HK-2 (cell line): ENCODE measurements at regions not wholly inside any gene's neighbourhood (a gene's known extent, or its start where the extent isn't known, plus 50 kb on each side); places are given as distances from the start of the nearest gene placed in this dataset.

Source experiments
- DNase-seq: peaks from one replicate; pipeline ENCODE4 v3.0.0-alpha.2; 2018; ENCODE audit not compliant: unreplicated experiment

DNA sequence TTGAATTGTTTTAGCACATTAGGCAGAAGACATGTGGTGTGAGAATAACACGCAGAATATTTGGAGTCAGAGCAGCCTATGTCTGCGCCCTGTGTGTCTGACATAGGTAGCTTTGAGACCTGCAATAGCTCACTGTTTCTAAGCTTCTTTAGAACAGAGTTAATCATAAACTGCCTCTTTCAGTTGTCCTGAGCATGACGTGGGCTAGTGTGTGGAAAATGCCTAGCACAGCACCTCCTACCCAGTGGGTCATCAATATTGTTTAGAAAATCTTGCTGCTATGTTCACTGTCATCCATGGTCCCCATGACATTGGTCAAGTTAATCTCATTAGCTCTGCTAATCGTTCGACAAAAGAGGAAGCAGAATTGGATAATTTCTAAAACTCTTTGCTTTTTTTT is 357.4 kb upstream of the SGCD start:
- no peak for DNase-seq

DNA sequence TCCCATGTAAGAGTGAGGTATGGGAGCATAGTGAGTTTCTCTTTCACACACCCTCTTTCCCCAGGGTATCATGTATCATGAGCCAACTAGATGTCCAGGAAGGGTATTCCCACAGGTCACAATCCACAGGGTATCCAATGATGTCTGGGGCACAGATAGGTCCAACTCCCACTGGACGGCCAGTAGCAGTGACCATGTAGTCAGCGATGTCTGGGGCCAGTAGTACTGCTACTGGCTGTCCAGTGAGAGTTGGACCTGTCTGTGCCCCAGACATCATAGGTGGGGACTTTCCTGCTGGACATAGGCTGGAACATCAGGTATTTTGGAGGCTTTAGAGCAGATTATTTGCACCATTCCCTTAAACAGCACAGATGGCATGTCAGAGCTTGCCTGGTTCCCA is 352.6 kb upstream of the SGCD start:
- no peak for DNase-seq

DNA sequence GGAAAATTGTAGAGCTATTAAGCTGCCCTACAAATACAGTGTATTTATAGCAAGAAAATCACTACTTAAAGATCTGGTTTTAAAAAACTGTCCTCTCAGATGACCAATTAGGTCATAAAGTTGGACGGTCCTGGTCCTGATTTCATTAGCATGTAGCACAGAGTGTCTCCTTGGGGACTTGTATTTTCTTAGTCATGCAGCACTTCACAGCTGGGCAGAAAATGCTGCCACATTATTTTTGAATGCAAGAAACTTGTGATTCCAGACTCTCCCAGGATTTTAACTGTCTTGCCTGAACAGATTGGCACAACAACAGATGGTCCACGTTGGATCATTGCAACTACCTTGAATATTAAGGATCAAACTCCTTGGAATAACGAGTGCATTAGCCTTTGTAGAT is 348.1 kb upstream of the SGCD start:
- DNase-seq, result no peak

DNA sequence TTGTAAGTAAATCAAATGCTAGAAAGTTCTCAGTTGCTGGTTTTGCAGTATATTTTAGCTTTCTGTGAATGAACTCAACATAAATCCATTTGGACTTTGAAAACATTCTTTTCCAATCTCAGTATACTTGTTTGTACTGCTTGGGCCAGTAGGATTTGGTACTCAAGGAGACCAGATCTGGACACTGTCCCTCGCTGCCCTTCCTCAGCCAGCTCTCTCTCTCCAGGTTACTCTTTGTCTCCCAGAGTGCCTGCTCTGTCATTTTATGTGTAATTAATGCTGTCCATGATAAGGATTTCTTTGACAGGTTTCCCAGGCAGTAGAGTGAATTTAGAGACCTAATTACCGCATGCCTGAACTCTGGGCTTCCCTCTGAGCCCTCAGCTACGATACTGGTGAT is 344.6 kb upstream of the SGCD start:
- no peak for DNase-seq

DNA sequence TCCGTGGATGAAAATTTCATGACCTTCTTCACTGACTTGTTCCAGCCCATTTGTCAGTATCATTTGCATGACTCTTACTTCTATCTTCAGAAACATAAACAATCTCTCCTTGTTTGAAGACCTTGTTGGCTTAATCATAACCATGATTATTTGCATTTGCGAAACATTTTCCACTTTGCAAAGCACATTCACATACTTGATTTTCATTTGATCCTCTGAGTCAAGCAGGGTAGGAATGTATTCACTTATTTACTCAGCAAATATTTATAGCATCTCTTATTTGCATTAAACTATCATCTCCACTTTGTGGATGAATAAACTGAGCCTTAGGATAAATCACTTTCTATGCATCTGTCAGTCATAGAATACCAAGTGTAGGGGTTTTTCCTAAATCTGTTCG is 343.0 kb upstream of the SGCD start:
- no peak for DNase-seq

DNA sequence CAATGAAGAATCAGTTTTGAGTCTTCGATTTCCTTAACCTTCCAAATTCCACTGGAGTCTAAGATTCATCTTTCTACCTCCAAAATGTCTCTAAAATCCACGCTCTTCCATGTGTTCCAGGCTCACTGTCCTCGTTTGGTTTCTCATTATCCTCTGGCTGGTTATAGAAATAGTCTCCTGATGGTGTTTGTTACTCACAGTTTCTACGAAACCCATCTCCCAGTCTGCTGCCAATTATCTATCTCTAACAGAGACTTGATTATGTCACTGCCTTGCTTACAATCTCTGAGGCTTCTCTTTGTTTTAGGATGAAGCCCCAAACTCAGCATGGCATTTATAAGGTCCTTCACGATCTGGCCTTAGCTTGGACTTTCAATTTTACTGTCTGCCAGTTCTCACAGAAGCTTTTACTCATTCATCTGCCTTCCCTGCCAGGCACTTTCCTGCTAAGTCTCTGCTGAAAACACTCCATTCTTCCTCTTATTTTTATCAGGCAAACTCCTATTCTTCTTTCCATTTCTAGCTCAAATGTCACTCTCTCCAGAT is 339.6 kb upstream of the SGCD start:
- DNase-seq, result no peak

DNA sequence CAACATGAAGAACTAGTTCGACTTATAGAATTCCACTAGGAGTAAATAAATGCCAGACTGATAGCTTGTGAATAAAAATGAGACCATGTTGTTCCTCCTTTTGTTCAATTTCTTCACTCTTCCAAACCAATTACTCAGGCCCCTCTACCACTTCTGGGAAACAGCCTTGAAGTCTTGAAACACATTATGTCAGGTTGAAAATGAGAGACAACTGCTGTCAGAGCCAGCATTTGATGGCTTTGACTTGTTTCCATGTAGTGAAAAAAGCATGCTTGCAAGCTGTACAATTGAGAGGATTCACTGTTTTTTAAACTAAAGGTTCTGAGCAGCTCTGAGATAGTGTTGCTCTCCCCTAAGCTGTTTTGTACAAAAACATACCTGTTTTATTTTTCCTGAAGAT is 337.1 kb upstream of the SGCD start:
- no peak for DNase-seq

DNA sequence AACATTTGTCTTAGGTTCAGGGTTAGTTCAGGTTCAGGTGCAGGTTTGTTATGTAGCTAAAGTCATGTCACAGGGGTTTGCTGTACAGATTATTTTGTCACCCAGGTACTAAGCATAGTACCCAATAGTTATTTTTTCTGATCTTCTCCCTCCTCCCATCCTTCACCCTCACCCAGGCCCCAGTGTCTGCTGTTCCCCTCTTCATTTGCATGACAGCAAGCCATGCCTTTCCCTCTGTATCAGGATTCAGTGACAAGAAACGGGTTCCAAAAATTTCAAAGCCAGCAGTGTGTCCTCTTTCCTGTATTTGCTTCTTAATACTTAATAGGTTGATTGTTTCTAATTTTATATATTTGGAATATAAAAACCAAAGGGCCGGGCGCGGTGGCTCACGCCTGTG is 330.8 kb upstream of the SGCD start:
- no peak for DNase-seq

DNA sequence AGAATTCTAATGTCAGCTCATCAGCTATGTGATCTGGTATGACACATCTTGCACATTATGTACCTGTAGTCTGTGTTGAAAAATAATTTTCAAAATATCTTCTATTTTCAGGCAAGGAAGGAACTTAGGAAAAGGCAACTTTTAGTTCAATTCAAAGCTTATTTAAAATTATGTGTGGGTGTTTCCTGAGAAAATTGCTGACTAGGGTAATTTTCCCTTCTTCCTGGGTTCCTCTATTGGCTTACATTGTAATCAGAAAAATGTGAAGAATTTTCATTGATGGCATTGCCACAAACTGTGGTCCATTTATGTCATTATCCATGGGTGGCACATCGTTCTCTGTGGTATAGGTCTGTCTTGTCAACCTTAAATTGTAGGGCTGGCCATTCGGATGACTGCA is 328.7 kb upstream of the SGCD start:
- no peak for DNase-seq

DNA sequence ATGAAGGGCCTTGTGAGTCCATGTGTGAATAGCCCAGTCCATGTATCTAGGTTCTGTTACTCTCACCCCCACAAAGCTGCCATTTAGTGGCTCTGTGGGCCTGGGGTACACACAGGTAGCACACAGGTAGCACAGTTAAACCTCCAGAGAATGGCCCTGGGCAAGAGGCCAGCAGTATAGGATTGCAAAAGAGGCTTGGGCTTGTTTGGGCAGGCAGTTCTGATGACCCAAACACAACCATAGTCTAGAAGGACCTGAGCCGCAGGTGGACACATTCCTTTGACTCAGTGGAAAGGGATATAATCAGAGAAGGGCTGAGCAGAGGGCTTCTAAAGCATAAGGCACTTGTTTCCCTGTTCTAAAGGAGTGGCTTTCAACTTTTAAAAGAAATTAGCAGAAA is 326.8 kb upstream of the SGCD start:
- DNase-seq, result no peak

DNA sequence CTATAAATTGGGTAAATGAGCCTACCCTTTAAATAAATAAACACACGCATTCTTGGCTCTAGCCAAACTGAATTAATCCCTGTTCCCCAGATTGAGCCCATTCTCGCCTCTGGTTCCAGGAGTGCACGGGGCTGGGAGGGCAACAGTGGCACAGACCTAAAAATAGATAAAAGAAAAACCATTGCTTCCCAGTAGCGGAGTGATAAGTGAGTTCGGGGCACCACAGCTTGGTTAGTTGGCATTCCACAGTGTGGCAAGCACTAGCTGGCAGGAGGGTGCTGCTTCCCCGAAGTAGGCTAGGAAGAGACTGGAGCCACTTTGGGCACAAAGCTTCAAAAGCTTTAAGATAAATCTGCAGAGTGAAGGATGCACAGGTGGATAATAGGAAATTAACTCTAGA is 322.2 kb upstream of the SGCD start:
- DNase-seq, result no peak

DNA sequence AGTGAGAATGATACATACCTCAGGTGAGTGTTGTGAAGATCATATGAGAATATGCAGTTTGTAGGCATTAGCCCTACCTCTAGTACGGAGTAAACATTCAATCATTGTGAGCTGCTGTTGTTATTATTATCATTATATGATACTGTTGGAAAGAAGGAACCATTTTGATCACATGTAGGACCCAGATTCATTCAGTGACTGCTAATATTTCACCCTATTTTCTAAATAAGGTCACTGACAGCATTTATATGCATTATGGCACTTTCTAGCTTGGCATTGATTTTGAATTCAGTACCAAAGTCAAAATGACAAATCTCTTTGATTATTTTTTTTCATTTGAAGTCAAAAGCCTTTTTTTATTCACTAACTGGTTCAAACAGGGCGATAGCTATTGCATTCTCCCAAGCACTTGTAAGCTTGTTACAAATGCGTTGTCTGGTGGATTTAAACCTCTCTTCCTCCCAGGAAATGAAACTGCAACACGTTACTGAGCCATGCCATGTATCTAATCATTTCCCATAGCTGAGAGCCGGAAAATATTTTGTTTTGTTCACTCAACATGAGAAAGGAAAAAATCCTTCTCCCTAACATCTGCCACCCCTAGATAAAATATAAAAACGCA is 320.8 kb upstream of the SGCD start:
- DNase-seq, result no peak

DNA sequence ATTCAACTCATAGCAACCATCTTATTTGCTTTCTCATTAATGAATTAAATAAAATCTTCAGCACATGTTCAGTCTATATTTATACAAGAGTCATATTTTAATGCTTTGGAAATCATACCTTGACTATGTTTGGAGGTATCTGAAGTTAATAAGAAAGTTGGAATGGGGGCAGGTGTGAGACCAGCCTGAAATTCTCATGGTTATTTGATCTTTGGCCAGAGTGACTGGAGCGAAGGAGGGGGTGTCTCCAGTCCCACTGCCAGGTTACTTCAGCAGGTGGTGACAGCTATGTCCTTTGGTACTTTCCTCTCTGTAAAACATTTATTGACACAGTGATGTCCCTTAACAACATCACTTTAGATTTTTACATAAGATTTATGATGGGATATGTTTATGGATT is 318.1 kb upstream of the SGCD start:
- DNase-seq, result no peak

DNA sequence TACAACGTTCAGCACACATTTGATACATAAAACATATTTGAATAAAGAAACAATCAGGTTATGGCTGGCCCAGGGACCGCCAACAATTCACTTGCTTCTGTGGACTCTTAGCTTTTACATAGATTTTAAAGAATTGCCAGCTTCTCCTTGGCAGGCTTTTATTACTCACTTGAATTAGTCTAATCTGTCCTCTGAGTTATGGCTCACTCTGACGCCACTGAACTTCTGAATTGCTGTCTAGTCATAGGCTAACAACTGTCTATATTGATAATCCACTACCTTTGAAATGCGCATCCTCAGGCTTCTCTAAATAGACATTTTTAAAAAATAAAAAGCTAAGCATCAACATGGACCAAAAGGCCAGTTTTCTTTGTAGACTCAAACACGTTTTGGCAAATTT is 317.4 kb upstream of the SGCD start:
- DNase-seq, result no peak

DNA sequence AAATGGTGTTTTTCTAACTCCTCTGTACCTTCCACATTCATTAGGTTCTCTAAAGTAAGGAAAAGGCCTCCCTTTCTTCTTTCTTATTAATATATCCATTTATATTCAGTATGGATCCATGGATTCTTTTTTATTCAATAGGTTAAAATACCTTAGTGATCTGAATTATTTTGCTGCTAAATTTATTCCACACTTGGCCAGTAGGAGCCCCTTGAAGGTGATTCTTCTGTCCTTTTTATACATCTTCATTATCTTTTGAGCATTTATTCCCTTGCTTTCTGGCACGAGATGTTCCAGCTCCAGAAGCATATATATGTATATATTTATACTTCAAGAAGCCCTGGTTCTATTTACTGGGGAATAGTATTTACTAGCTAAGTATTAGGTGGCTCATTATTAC is 311.8 kb upstream of the SGCD start:
- no peak for DNase-seq

DNA sequence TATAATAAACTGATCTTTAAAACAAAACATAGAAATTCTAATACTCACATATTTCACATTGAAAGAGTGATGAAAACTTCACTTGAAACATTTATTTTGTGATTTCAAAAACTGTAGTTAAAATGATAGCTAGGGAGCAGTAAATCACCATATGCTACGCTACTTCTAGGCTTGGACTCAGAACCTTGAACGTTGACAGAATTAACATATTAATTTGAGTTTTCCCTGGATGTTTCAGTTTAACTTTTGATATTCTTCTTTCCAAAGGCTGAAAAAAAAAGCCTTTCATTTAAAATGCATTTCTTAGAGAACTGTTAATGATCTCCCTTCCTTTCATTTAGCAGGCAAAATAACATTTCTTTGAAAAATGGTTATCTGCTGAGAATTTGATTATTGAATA is 307.8 kb upstream of the SGCD start:
- DNase-seq, result no peak

DNA sequence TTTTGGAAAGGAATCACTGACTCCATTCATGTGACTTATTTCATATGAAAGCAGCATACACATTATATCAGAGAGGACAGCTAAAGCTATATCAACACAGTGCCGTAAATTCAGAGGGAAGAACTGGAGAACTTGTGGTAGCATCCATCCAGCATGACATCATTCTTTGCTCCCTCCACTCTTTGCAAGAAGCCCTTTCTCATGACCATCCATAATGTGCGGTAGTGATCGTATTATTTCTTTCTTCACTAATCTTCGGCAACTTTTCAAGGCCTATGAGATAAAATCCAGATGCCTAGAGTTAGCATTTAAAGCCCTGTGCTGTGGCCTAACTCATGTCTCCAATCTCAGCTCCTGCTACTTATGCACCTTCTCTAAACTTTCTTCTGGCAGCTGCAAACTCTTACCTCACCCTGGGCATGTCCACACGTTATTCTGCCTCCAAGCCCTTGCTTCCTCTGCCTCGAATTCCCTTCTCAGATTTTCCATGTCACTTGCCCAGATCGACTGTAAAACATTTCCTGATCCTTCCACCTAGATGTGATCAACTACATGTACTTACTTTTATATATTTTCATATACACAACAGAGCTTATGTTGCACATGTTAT is 307.3 kb upstream of the SGCD start:
- DNase-seq, result no peak

DNA sequence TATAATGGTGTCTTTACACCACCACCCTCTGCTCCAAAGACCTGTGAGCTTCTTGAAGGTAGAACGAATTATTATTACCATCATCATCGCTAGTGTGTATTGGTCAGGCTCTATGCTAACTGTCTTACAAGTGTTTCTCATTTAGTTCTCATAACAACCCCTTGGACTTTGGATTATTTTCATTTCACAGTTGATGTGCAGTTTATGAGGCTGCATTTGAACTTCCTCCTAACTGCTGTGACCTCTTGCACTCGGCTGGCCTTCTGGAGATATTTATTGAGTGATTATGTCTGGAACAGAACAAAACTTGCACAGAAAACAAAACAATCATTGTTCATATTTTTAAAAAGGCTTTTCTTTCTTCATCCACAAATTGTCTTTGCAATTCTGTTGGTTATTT is 306.3 kb upstream of the SGCD start:
- DNase-seq, result no peak

DNA sequence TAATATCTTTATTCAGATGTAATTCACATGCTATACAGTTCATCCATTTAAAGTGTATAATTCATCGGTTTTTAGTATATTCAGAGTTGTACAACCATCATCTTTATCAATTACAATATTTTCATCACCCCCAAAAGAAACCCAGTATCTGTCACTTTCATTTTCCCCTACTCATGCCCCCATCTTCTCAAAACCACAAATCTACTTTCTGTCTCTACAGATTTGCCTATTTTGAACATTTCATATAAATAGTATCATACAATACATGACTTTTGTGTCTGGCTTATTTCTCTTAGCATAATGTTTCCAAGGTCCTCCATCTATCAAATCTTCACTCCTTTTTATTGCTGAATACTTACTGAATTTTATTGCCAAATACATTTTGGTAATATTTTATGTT is 305.1 kb upstream of the SGCD start:
- no peak for DNase-seq

DNA sequence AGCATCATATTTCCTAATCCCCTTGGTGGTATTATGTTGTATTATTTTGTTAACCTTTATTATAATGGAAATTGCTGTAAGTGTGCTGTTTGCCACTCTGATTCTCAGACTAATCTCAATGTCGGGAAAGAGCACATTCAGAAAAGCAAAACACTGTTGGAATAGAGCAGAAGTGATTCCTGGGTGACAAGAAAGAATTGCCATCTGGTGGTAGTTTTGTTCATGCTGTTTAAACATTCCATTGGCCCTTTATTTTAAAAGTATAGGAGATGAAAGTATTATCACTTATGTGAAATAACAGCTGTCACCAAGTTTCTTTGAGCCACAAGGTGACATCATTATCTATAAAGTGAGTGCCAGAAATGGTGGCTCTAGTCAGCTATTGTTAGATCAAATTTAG is 301.3 kb upstream of the SGCD start:
- no peak for DNase-seq

DNA sequence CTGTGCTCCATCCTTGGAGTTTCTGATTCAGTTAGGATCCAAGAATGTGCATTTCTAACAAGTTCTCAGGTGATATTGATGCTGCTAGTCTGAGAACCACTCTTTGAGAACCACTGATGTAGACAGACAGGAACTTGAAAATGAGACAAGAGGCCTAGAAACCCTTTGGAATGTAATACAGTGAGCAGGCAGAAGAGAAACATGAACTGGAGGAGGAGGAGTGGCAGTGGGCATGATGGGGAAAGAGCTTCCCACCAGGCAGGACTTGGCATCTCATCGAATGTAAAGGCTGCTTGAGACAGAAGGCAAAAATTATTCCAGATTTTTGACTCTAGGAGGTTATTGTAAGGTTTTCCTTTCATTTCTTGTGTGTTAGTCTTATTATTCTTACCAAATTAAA is 295.8 kb upstream of the SGCD start:
- DNase-seq, result no peak

DNA sequence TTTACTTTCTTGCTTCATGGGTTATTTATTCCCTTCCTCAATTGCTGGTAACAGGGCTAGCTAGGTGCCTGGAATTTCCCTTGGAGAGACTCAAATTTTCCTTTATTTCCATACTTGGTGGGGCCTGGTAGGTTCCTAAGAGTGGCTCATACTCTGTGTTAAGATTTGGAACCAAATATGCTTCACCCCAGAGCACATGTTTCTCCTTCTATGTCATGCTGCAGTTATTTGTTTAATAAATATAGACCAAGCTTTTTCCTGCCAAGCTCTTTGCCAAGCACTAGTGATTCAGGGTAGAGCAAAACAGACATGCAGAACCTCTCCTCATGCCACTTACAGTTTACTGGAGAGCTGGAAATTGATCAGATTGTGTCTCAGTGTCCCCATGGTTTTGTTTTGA is 290.3 kb upstream of the SGCD start:
- DNase-seq, result no peak

DNA sequence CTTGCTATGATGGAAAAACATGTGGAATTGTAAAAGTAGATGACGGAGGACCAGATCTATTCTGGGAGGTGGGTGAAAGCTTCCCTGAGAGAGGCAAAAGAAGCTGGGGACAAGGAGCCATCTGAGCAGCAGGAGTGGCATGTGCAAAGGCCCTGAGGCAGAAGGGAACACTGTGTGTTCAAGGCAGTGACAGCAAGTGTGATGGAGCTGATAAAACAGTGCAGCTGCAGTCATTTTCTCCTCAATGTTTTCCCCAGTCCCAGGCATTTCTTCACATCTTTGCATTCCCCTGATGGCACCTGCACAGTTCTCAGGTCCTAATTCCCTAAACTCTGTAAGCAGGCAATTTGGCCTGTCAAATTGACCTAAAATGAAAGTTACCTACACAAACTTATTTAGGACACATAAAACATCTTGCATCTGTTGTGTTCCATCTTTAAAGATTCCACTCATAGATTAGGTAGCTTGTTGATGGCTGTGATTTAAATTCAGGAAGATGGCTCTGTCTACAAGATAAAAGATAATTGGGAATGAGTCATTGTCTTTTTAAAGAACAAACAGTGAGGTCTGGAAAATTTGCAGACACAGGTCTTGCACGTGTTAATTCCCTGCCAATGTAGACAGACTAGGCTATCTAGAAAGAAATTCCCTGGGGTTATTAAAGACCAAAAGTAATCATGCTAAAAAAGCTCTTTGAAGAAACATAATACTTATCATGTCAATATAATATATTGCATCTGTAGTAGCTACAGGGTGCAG is 289.6 kb upstream of the SGCD start:
- DNase-seq, result no peak
